MM.1S (cell line): ENCODE measurements at regions not wholly inside any gene's neighbourhood (a gene's known extent, or its start where the extent isn't known, plus 50 kb on each side); places are given as distances from the start of the nearest gene placed in this dataset.

ENCODE experiments used
- CTCF ChIP-seq: fragments of 300-600 bp; sonication (generic); IDR thresholded peaks from 2 replicates; pipeline ENCODE4 v1.5.1; 2016; ENCODE audit warnings: antibody characterized with exemption, low read length, mixed read lengths
- EZH2 ChIP-seq: fragments of 300-600 bp; sonication (generic); optimal IDR thresholded peaks from 2 replicates; pipeline ENCODE3; 2017; ENCODE audit warnings: low read depth, mild to moderate bottlenecking, antibody characterized with exemption, low read length, mixed read lengths

- TF ChIP-seq CTCF (no peak), EZH2 (no peak)
Measured at GRCh38 chr10:1872151-1872726, 134.9 kb upstream of the ADARB2 start.
